ENCODE measurements at regions not wholly inside any gene's neighbourhood (a gene's known extent, or its start where the extent isn't known, plus 50 kb on each side); places are given as distances from the start of the nearest gene placed in this dataset.
"Not testable (repeated sequence)": the region's sequence is repeated elsewhere in the genome, so short reads cannot be mapped to it uniquely, and the experiment has no call there.

DNA sequence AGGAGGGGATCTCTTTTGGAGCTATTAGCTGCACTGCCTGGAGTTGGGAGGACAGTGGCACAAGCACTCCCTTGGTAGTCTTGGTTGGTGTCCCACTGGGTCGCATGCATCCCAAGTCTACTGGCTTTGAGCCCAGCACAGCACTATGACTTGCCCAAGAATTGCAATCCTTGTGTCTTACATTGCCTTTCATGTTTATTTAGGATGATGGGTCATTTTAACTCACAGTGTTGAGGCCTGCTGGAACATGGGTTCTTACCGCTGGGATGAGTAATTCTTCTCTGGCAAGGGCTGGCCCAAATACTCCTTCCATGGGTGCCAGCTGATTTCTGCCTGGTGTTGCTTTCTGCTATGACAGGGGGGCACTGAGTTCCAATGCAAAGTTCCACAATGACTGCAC lies 185.5 kb downstream of the TEX13C start:
- DNase-seq (ENCODE audit: low read depth), result no peak

DNA sequence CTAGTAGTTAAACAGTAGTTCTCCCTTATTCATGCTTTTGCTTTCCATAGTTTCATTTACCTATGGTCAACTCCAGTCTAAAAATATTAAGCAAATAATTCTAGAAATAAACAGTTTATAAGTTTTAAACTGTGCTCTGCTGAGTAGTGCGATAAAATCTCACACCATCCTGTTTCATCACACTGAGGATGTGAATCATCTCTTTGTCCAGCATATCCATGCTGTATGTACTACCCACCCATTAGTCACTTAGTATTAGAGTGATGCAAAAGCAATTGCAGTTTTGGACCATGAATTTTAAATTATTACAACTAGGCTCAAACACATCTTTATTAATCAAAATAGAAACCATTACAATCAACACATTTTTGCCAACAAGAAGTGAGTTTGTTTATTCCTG lies 187.4 kb downstream of the TEX13C start:
- DNase-seq (ENCODE audit: low read depth), result peak; percentile 2

GRCh38 chrX:125520029-125520428 lies 200.4 kb downstream of the TEX13C start:
- no peak for DNase-seq (ENCODE audit: low read depth)

DNA sequence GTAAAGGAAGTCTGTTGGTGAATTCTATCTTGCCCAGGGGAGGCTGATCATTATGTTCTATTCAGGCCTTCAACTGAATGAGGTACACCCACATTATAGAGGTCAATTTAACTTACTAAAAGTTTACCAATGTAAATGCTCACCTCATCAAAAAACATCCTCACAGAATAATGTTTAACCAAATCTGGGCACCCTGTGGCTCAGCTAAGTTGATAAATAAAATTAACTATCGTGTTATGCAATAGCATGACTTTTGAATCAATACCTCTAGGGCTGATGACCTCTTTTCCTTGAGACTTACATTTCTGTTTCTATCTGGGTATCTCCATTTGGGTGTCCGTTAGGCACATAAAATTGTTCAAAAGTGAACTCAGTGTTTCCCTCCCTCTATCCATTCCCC lies 203.1 kb downstream of the TEX13C start:
- DNase-seq (ENCODE audit: low read depth), result no peak

GRCh38 chrX:125532411-125533089 lies 212.9 kb downstream of the TEX13C start:
- no peak for DNase-seq (ENCODE audit: low read depth)

GRCh38 chrX:125533352-125533751 lies 213.7 kb downstream of the TEX13C start:
- no peak for DNase-seq (ENCODE audit: low read depth)

DNA sequence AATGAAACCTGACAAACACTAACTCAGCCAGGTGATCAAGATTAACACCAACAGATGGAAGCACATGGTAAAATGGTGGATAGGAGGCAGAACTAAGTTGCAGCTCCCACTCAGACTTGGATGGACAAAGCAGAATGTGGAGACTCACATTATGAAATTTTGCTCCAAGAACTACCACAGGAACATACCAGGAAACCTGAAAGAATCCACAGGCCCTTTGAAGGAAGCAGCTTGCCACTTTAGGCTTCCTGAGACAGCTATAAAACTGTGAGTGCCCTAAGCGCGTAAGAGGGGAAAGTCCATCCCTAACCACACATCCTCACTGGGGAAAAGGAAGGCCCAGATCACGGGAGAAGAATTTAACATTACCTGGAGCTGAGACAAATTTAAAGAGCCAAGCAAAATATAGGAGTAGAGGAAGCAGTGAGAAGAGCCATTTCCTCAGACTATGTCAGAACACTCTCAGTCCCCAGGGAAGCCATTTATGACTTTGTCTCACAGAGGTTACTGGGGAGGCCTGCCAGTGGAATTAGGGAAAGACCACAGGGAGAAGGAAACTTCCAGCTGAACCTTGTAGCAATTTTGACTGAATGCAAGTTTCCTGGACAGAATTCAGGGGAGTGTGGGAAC lies 224.5 kb downstream of the TEX13C start:
- DNase-seq (ENCODE audit: low read depth), result no peak

DNA sequence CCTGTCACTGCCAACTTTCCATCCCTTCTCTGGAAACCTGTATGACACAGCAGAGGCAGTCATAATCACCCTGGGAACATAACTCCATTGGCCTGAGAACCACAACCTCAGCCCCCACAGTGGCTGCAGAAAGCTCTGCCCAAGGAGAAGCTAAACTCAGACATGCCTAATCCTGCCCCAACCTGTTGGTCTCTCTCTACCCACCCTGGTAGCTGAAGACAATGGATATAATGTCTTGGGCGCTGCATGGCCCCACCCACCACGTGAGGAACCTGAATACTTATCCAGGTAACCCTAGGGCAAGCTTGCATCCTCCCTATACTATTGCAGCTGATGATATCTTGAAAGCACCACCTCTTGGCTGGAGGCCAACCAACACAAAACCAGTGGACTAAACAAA lies 225.2 kb downstream of the TEX13C start:
- DNase-seq (ENCODE audit: low read depth), result no peak

DNA sequence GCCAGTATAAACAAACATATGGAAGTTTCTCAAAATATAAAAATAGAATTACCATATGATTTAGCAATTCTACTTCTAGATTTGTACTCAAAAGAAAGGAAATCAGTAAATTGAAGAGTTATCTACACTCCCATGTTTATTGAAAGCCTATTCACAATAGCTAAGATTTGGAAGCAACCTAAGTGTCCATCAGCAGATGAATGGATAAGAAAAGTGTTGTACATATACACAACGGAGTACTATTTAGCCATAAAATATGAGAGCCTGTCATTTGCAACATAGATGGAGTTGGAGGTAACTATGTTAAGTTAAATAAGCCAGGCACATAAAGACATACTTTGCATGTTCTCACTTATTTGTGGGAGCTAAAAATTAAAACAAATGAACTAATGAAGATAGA lies 257.8 kb downstream of the TEX13C start:
- no peak for DNase-seq (ENCODE audit: low read depth)

DNA sequence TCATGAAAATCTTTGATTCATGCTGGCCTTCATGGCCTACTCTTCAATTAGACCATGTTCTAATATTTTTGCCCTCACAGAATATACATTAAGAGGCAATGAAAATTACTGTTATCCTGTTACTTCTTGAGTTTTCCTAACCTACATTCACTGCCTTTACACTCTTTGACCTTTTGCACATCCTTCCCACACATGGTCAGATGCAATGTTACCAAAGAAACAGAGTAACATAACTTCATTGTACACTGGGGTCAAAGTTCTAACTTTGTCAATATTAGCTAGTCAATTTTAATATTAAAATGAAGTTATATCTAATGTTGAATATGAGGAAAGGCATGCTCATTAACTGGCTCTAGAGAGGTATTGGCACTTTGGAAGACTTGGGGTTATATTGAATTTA lies 284.8 kb downstream of the TEX13C start:
- DNase-seq (ENCODE audit: low read depth), result no peak

GRCh38 chrX:125605145-125605544 lies 285.5 kb downstream of the TEX13C start:
- DNase-seq (ENCODE audit: low read depth), result no peak

DNA sequence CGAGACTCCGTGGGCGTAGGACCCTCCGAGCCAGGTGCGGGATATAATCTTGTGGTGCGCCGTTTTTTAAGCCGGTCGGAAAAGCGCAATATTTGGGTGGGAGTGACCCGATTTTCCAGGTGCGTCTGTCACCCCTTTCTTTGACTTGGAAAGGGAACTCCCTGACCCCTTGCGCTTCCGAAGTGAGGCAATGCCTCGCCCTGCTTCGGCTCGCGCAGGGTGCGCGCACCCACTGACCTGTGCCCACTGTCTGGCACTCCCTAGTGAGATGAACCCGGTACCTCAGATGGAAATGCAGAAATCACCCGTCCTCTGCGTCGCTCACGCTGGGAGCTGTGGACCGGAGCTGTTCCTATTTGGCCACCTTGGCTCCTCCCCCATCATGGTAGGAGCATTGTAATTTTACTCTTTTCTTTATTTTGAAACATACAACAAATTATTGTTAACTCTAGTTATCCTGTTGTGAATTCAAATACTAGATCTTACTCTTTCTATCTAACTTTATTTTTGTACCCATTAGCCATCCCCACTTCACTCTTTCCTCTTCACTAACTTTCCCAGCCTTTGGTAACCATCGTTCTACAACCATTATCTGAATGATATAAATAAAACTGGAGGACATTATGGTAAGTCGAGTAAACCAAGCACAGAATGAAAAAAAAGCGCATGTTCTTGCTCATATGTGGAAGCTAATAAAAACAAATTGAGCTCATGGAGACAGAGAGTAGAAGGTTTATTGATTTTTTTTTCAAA lies 295.1 kb downstream of the TEX13C start:
- not testable (repeated sequence) for DNase-seq (ENCODE audit: low read depth)

GRCh38 chrX:125620715-125621587 lies 301.3 kb downstream of the TEX13C start:
- no peak for DNase-seq (ENCODE audit: low read depth)

DNA sequence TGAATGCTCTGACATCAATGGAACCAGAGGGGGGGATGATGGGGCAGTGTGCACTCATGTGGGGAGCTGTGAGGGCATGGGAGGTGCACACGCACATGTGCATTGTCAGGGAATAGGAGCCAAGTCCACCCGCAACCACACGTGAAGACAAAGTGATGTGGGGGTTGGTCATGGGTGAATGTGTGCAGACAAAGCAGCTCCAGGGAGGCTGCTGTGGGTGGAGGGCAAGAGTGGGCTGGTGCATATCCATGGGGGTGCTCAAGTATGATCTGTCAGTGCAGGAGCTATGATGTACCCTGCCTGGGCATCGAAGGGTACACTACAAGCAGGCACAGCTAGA lies 301.9 kb downstream of the TEX13C start:
- DNase-seq (ENCODE audit: low read depth), result no peak

DNA sequence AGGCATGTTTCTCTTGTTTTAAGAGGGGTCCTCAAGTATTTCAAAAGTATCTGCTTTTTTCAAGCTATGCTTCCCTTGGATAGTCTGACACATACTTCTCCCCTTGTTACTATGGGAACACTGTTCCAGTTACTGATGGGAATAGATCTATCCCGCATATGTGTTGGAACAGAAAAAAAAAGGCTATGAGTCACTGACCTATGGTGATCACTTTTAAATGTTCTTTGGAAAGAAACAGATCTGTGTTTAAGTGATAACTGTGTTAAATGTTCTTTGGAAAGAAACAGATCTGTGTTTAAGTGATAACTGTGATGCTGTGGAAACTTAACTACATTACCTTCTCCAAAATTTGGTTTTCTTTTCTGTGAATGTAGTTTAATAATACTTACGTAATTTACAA lies 303.2 kb downstream of the TEX13C start:
- DNase-seq (ENCODE audit: low read depth), result no peak

GRCh38 chrX:125627676-125628075 lies 308.0 kb downstream of the TEX13C start:
- no peak for DNase-seq (ENCODE audit: low read depth)

GRCh38 chrX:125628435-125628834 lies 308.8 kb downstream of the TEX13C start:
- no peak for DNase-seq (ENCODE audit: low read depth)

DNA sequence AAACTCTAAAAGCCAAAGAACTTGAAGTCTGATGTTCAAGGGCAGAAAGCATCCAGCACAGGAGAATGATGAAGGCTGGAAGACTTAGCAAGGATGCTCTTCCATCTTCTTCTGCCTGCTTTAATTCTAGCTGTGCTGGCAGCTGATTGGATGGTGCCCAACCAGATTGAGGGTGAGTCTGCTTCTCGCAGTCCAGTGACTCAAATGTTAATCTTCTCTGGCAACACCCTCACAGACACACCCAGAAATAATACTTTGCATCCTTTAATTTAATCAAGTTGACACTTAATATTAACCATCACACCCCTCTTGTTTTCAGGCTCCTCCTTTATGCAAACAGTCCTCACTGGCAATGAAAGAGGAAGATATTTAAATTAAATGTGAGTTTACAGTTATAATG lies 321.7 kb downstream of the TEX13C start:
- DNase-seq (ENCODE audit: low read depth), result no peak

GRCh38 chrX:125646195-125646594 lies 326.5 kb downstream of the TEX13C start:
- DNase-seq (ENCODE audit: low read depth), result no peak

GRCh38 chrX:125651426-125651825 lies 331.8 kb downstream of the TEX13C start:
- DNase-seq (ENCODE audit: low read depth), result no peak

GRCh38 chrX:125654501-125654900 lies 334.8 kb downstream of the TEX13C start:
- DNase-seq (ENCODE audit: low read depth), result no peak

- DNase-seq (ENCODE audit: low read depth), result no peak
Observed at GRCh38 chrX:125673758-125674157, 354.1 kb downstream of the TEX13C start.

- no peak for DNase-seq (ENCODE audit: low read depth)
Observed at GRCh38 chrX:125678258-125678657, 358.6 kb downstream of the TEX13C start.
